ENCODE measurements at regions not wholly inside any gene's neighbourhood (a gene's known extent, or its start where the extent isn't known, plus 50 kb on each side); places are given as distances from the start of the nearest gene placed in this dataset.

GRCh38 chr7:18196638-18197037, 169.0 kb upstream of the PRPS1L1 start:
- WGBS, 2 donors = 96 to 97% methylated on average over 3 of the region's 3 CpGs
- DNase-seq (ENCODE audit: low spot score in 2 of 2) = no peak
- no peaks in the 10 kb centered on the region for H3K36me3 ChIP-seq
- no peak for TF ChIP-seq EP300 (IDR thresholded peaks at IDR 0.05)
- TF ChIP-seq, protein P1, sequence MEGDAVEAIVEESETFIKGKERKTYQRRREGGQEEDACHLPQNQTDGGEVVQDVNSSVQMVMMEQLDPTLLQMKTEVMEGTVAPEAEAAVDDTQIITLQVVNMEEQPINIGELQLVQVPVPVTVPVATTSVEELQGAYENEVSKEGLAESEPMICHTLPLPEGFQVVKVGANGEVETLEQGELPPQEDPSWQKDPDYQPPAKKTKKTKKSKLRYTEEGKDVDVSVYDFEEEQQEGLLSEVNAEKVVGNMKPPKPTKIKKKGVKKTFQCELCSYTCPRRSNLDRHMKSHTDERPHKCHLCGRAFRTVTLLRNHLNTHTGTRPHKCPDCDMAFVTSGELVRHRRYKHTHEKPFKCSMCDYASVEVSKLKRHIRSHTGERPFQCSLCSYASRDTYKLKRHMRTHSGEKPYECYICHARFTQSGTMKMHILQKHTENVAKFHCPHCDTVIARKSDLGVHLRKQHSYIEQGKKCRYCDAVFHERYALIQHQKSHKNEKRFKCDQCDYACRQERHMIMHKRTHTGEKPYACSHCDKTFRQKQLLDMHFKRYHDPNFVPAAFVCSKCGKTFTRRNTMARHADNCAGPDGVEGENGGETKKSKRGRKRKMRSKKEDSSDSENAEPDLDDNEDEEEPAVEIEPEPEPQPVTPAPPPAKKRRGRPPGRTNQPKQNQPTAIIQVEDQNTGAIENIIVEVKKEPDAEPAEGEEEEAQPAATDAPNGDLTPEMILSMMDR (IDR thresholded peaks at IDR 0.05) = no peak
- TF ChIP-seq POLR2A (IDR thresholded peaks at IDR 0.05) = no peak
- no peak overlapping the region for H3K27ac ChIP-seq
- peaks cover 0 to 4% (median 0%) of the 10 kb centered on the region in 4 donors for H3K4me1 ChIP-seq
- no peak overlapping the region for H3K4me3 ChIP-seq
- no peaks in the 10 kb centered on the region for H3K27me3 ChIP-seq
- H3K9me3 ChIP-seq = peaks cover 0 to 6% (median 0%) of the 10 kb centered on the region in 4 donors

DNA sequence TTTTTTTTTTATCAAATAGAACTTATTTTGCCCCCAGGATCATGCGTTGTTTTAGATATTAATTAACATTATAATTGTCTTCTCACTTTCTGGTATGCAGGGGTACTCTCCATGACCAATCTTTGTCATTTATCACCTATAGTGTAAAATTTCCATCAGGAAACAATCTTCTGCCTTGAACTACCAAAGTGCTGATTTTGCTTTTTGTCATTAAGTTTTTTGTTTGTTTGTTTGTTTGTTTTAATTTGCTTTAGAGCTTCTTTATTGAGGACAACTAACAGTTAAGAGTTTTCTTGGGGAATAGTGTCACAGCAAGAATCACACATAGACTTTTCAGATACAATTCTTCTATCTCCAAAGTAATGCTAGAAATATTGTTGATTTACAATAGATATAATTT, 171.2 kb upstream of the PRPS1L1 start:
- WGBS, 2 donors = 86 to 91% methylated on average over 1 of the region's 1 CpG
- H3K4me3 ChIP-seq = no peak overlapping the region
- no peak overlapping the region for H3K27ac ChIP-seq
- DNase-seq (ENCODE audit: low spot score in 2 of 2) = no peak
- TF ChIP-seq EP300 (IDR thresholded peaks at IDR 0.05) (no peak), POLR2A (IDR thresholded peaks at IDR 0.05) (no peak)
- TF ChIP-seq, protein P1 (IDR thresholded peaks at IDR 0.05) = no peak
- peaks cover 0 to 6% (median 0%) of the 10 kb centered on the region in 4 donors for H3K4me1 ChIP-seq
- no peaks in the 10 kb centered on the region for H3K27me3 ChIP-seq
- H3K9me3 ChIP-seq = no peaks in the 10 kb centered on the region
- no peaks in the 10 kb centered on the region for H3K36me3 ChIP-seq

- Histone ChIP-seq H3K9me3 (no peaks in the 10 kb centered on the region), H3K4me1 (peaks cover 0 to 6% (median 0%) of the 10 kb centered on the region in 4 donors), H3K27me3 (no peaks in the 10 kb centered on the region), H3K4me3 (no peak overlapping the region), H3K36me3 (no peaks in the 10 kb centered on the region), H3K27ac (no peak overlapping the region)
- DNase-seq (ENCODE audit: low spot score in 2 of 2) = no peak
- WGBS, 2 donors = 73 to 74% methylated on average over 4 of the region's 4 CpGs
- TF ChIP-seq, protein P1 (IDR thresholded peaks at IDR 0.05) = no peak
- TF ChIP-seq POLR2A (IDR thresholded peaks at IDR 0.05) = no peak
- TF ChIP-seq EP300 (IDR thresholded peaks at IDR 0.05) = no peak
These were observed 172.6 kb upstream of the PRPS1L1 start for GRCh38 chr7:18200266-18200665.

DNA sequence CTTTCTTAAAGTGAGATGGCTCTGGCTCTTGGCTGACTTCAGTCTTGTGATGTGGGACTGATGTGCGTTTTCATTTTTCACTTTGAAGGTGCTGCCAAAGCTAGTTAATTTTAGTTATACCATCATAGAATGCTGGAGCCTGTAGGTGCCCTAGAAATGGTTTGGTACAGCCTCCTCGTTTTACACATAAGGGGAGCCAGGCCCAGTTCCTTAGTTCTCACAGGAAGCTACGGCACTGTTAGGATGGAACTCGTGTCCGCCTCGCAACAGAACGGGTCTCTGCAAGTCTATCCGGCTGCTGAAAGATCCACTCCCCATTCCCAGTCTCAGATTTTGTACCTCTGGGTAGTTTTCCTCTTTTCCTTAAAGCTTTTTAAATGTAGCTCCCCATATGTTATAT, 173.2 kb upstream of the PRPS1L1 start:
- H3K36me3 ChIP-seq = no peaks in the 10 kb centered on the region
- no peak overlapping the region for H3K27ac ChIP-seq
- H3K27me3 ChIP-seq = no peaks in the 10 kb centered on the region
- H3K4me3 ChIP-seq = no peak overlapping the region
- 89 to 90% methylated on average over 8 of the region's 8 CpGs for WGBS, 2 donors
- peaks cover 0 to 6% (median 0%) of the 10 kb centered on the region in 4 donors for H3K4me1 ChIP-seq
- no peaks in the 10 kb centered on the region for H3K9me3 ChIP-seq
- TF ChIP-seq, protein P1 (IDR thresholded peaks at IDR 0.05) = no peak
- TF ChIP-seq EP300 (IDR thresholded peaks at IDR 0.05) (no peak), POLR2A (IDR thresholded peaks at IDR 0.05) (no peak)
- DNase-seq (ENCODE audit: low spot score in 2 of 2) = no peak

DNA sequence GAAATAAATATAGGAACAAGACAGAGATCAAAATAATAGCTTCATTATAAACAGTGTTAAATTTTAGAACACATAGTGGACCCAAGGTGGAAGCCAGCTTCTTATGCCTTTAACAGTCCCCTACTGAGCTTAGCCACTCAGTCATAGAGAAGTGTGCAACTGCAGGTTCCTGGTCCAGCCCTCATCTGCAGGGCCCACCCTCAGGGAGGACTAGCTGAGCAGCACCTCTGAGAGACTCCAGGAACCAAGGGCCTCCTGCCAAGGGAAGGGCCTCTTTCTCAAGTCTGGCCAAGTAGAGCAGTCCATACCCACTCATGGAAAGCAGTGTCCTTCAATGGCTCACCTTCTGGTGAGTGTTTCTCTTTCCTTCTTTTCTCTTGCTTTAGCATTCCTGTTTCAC, 173.7 kb upstream of the PRPS1L1 start:
- Histone ChIP-seq H3K9me3 (no peaks in the 10 kb centered on the region), H3K4me1 (peaks cover 0 to 6% (median 0%) of the 10 kb centered on the region in 4 donors), H3K27me3 (no peaks in the 10 kb centered on the region), H3K36me3 (no peaks in the 10 kb centered on the region), H3K27ac (peak overlapping the region in 2 of 4 donors; percentile 19 to 40), H3K4me3 (no peak overlapping the region)
- DNase-seq (ENCODE audit: low spot score in 2 of 2) = no peak
- no peak for TF ChIP-seq POLR2A (IDR thresholded peaks at IDR 0.05)
- TF ChIP-seq, protein P1 (IDR thresholded peaks at IDR 0.05) = no peak
- TF ChIP-seq EP300 (IDR thresholded peaks at IDR 0.05) = no peak

All from tibial nerve (tissue), 4 donors.